ENCODE measurements at regions not wholly inside any gene's neighbourhood (a gene's known extent, or its start where the extent isn't known, plus 50 kb on each side); places are given as distances from the start of the nearest gene placed in this dataset.

DNA sequence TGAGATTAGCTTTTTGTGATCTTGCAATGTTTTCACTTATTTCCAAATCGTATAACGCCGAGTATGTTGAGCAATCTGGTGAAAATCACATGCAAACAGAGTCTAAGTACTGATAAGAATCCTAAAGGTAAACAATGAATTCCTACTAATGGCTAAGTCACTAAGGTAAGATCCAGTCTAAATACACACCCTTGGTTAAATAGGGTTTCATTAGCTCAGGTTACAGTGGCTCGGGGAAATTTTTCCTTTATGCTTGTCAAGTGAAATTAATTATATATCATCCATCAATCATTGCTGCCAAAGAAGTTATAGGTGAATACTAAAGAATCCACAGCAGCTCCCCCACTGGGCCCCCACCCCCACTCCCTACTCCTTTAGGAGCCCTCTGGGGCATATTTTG is 139.3 kb downstream of the SOX2 start:
- no peak for ATAC-seq (ENCODE audit: low FRiP score)

DNA sequence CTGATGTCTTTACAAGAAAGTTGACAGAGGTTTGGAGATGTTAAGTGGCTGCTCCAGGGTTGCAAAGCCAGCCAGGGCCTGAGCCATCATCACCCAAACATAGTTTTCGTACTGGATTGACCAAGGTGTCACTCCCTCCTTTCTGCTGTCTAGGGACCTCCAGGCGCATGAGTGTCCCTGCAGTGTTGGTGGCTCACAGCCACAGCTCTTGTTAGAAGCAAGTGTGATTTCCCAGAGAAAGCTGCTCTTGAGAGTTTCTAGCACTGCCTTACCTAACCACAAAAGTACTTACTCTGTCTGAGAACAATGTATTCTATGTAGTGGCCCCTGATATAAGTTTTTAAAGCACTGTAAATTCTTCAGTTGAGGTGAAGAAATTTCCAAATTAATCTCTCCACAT is 144.1 kb downstream of the SOX2 start:
- TF ChIP-seq CTCF (IDR thresholded peaks at IDR 0.05): no peak
- ATAC-seq (ENCODE audit: low FRiP score) (no peak), DNase-seq (ENCODE audit: low spot score) (no peak)

More for the DNA sequence above, 139.3 kb downstream of the SOX2 start:
- no peak for DNase-seq (ENCODE audit: low spot score)
- no peak for TF ChIP-seq CTCF (IDR thresholded peaks at IDR 0.05)

- DNase-seq (ENCODE audit: low spot score): no peak
- no peak for TF ChIP-seq CTCF (IDR thresholded peaks at IDR 0.05)
- ATAC-seq (ENCODE audit: low FRiP score): no peak
Observed at GRCh38 chr3:181859518-181859917, 147.8 kb downstream of the SOX2 start.

- TF ChIP-seq CTCF (IDR thresholded peaks at IDR 0.05): no peak
- ATAC-seq (ENCODE audit: low FRiP score): no peak
- DNase-seq (ENCODE audit: low spot score): no peak
Observed at GRCh38 chr3:181860235-181860634, 148.5 kb downstream of the SOX2 start.

GRCh38 chr3:181862502-181862901 is 150.8 kb downstream of the SOX2 start:
- ATAC-seq (ENCODE audit: low FRiP score): no peak
- no peak for TF ChIP-seq CTCF (IDR thresholded peaks at IDR 0.05)
- DNase-seq (ENCODE audit: low spot score): no peak

DNA sequence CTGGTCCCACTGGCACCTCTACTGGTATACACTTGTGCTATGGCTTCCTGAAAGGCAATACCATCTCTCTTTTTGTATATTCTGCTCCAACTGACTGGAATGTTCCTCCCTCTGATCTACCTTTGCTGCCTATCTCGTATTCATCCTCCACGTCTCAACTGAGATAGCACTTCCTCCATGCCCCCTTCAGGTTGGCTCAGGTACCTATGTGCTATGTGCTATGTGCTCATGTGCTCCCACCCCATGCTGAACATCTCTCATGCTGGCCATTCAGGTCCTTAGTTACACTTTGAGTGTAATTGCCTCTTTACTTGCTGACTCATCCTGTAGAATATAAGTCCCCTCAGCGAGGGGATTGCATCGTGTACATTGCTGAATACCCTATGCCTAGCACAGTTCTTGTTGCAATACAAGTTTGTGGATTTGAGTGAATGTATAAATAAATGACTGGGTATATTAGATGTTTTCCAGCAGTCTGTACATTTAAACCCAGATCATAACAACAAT is 156.9 kb downstream of the SOX2 start:
- no peak for TF ChIP-seq CTCF (IDR thresholded peaks at IDR 0.05)
- DNase-seq (ENCODE audit: low spot score) (no peak), ATAC-seq (ENCODE audit: low FRiP score) (no peak)

DNA sequence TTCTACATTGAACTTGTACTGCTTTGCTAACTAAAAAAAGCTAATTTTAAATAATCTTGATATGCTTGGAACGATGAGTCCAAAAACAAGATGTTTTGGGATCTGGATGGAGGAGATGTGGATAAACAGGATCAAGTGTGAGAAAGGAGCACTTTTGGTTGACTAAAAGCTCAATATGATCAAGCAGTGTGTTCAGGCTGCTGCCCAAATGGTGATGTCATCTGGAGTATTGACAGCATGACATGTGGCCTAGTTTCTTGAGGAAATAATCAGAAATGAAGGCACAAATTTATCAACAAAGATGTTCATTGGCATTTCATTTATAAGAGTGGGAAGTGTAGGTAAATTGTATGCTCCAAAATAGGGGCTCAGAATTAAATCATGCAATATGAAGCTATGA is 161.2 kb downstream of the SOX2 start:
- DNase-seq (ENCODE audit: low spot score) (no peak), ATAC-seq (ENCODE audit: low FRiP score) (no peak)
- no peak for TF ChIP-seq CTCF (IDR thresholded peaks at IDR 0.05)
